Cardiac fibroblast (primary cell): ENCODE measurements at regions not wholly inside any gene's neighbourhood (a gene's known extent, or its start where the extent isn't known, plus 50 kb on each side); places are given as distances from the start of the nearest gene placed in this dataset.

ENCODE experiments used
- DNase-seq, 2 donors: peaks; one replicate each; pipeline versions ENCODE4 v3.0.0 to v3.0.0-alpha.2; 2010; ENCODE audit warnings: low read depth in 2 of 2
- H3K4me3 ChIP-seq, 2 donors: replicated peaks in 1 of 2; 1 replicate in 1 of 2; 2 replicates in 1 of 2; pipeline ENCODE4 v1.5.1; 2011; ENCODE audit warnings: low read depth in 2 of 2, low read length in 2 of 2, mild to moderate bottlenecking in 2 of 2, moderate library complexity in 1 of 2
- CTCF ChIP-seq: IDR thresholded peaks from one replicate; pipeline ENCODE4 v1.5.1; 2011; ENCODE audit warnings: low read depth, mild to moderate bottlenecking, low read length, inconsistent platforms

- DNase-seq: no peak
- H3K4me3 ChIP-seq: no peak overlapping the region
- no peak for TF ChIP-seq CTCF
Measured at GRCh38 chr11:121792185-121792584, 323.8 kb downstream of the BLID start.

- no peak for DNase-seq
Measured at GRCh38 chr11:121790430-121790829, 325.6 kb downstream of the BLID start.

GRCh38 chr11:121780971-121781370, 328.2 kb upstream of the SORL1-AS1 start:
- no peak for DNase-seq
- no peak for TF ChIP-seq CTCF
- no peak overlapping the region for H3K4me3 ChIP-seq

More at GRCh38 chr11:121790430-121790829, 325.6 kb downstream of the BLID start:
- no peak overlapping the region for H3K4me3 ChIP-seq
- TF ChIP-seq CTCF: no peak

- peak in 1 of 2 donors; percentile 17 for DNase-seq
- H3K4me3 ChIP-seq: no peak overlapping the region
- TF ChIP-seq CTCF: no peak
Measured at GRCh38 chr11:121777056-121777455, 324.3 kb upstream of the SORL1-AS1 start.

GRCh38 chr11:121775276-121775675, 322.5 kb upstream of the SORL1-AS1 start:
- no peak overlapping the region for H3K4me3 ChIP-seq
- no peak for DNase-seq
- TF ChIP-seq CTCF: no peak

GRCh38 chr11:121773076-121773475, 320.3 kb upstream of the SORL1-AS1 start:
- no peak overlapping the region for H3K4me3 ChIP-seq
- DNase-seq: no peak
- no peak for TF ChIP-seq CTCF

- no peak for DNase-seq
- no peak for TF ChIP-seq CTCF
- no peak overlapping the region for H3K4me3 ChIP-seq
Measured at GRCh38 chr11:121770939-121771595, 318.3 kb upstream of the SORL1-AS1 start.
